Stimulated activated naive CD8-positive, alpha-beta T cell treated with anti-CD3 and anti-CD28 coated beads, Interleukin-15, Interleukin-2, amounts not matched to agents 100 U/mL and 50 U/mL, for 24 hours (primary cell): ENCODE measurements at regions not wholly inside any gene's neighbourhood (a gene's known extent, or its start where the extent isn't known, plus 50 kb on each side); places are given as distances from the start of the nearest gene placed in this dataset.
A peak's percentile ranks its signal among the peaks of the same experiment; 100 is the strongest.
"Not testable (repeated sequence)": the region's sequence is repeated elsewhere in the genome, so short reads cannot be mapped to it uniquely, and the experiment has no call there.

Experiments used
- ATAC-seq: fragments of 150-1000 bp; cut with Tn5 transposase; one replicate; pipeline ENCODE4 v1.10.0; 2021
- DNase-seq: peaks from one replicate; pipeline ENCODE4 v3.0.0; 2021

GRCh38 chr3:24545887-24546286, 51.2 kb upstream of the THRB start:
- no peak for DNase-seq
- ATAC-seq: no peak

- no peak for ATAC-seq
- DNase-seq: no peak
Measured at GRCh38 chr3:24548278-24548677, 53.6 kb upstream of the THRB start.

- no peak for ATAC-seq
- no peak for DNase-seq
Measured at GRCh38 chr3:24550588-24550987, 55.9 kb upstream of the THRB start.

DNA sequence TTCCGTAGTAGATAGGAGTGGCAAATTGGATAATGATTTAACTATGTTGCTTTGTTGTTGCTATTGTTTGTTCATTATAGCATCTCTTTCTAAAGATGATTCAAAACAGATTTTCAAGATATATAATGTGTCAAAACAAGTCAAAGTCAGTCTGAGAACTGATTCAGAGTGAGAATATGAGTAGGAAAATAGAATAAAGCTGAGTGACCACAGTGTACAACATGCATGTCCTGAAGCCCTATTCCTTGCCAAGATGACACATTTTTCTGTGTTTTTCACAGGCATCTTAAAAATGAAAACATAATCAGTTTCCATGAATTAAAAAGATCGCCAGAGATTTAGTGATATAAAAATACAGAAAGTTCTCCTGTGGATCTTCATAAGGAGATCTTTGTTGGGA, 57.0 kb upstream of the THRB start:
- ATAC-seq: no peak
- DNase-seq: no peak

DNA sequence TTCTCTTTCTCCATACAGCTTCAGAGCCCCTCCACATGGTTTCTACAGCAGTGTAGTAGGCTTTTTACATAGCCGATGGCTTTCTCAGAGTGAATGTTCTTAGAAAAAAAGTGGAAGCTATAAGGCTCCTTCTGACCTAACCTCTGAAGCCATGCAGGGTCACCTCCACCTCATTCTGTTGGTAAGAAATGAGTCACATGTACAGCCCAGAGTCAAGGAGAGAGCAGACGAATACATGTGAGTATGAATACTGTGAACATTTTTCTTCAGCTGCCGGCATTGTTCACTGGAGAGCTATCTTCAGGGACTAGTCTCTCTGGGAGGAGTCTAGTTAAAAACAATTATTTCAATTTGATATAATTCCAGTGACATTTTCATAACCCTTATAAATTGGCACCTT, 68.2 kb upstream of the THRB start:
- ATAC-seq: peak; percentile 32
- no peak for DNase-seq

- ATAC-seq (no peak), DNase-seq (no peak)
Measured at GRCh38 chr3:24565053-24565452, 70.4 kb upstream of the THRB start.

DNA sequence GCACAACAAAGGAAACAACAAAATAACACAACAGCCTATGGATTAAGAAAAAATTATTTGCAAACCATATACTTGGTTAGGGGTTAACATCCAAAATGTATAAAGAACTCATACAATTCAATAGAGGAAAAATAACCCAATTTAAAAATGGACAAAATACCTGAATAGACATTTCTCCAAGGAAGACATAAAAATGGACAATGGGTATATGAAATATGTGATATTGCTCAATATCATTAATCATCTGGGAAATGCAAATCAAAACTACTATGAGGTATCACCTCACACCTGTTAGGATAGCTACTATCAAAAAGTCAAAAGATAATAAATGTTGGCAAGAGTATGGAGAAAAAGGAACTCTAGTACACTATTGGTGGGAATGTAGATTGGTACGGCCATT, 71.0 kb upstream of the THRB start:
- ATAC-seq (no peak), DNase-seq (no peak)

DNA sequence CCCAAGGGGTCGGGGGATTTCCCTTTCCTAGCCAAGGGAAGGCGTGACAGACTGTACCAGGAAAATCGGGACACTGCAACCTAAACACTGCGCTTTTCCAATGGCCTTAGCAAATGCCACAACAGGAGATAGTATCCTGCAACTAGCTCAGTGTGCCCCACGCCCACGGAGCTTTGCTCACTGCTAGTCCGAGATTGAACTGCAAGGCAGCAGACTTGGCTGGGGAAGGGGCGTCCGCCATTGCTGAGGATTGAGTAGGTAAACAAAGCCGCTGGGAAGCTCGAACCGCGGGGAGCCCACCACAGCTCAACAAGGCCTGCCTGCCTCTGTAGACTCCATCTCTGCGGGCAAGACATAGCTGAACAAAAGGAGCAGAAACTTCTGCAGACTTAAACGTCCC, 72.3 kb upstream of the THRB start:
- no peak for DNase-seq
- no peak for ATAC-seq

GRCh38 chr3:24572409-24572808, 77.8 kb upstream of the THRB start:
- not testable (repeated sequence) for ATAC-seq, DNase-seq

DNA sequence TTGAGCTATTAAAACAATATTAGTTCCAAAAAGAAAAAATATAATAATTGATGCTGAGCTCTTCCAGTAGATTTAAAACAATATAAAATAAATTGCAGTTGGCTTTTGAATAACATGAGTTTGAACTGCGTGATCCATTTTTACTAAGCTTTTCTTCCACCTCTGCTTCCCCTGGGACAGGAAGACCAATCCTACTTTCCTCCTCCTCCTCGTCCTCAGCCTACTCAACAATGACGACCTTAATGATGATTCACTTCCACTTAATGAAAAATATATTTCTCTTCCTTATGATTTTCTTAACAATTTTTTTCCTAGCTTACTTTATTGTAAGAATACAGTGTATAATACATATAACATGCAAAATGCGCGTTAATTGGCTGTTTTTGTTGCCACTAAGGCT, 78.9 kb upstream of the THRB start:
- ATAC-seq (no peak), DNase-seq (no peak)

DNA sequence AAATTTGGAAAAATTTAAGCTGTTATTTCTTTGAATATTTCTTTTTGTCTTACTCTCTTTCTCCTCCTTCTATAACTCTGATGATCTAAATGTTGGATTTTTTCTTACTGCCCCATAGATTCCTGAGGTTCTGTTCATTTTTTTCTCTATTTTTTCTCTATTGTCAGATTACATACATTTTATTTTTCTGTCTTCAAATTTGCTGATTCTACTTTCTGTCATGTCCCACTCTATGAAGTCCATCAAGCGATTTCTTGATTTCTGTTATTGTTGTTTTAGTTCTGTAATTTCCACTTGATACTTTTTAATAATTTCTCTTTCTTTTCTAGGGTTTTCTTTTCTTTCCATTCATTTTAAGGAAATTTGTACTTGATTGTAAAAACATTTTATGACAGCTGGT, 83.7 kb upstream of the THRB start:
- DNase-seq (no peak), ATAC-seq (no peak)

DNA sequence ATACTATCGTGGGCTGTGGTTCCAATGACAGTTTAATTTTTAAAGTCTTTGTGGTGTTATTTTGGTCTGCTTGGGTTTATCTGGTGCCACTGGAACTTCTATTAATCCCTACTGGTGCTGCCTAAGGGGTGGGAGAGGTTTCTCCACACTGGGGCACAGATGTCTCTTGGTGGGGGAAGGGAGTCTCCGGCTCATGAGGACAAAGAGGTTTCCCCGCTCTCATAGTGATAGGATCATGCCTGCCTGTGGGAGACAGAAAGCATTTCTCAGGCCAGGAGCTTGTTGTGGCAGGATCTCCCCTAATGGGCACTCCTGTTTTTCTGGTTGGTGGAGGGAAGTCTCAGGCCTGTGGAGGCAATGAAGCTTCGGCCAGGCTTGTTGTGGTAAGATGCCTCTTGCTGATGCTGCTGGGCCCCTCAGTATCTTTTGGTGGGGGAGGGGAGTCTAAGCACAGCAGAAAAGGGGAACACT, 84.3 kb upstream of the THRB start:
- ATAC-seq: no peak
- no peak for DNase-seq

GRCh38 chr3:24582431-24583403, 88.1 kb upstream of the THRB start:
- no peak for DNase-seq
- ATAC-seq: no peak

GRCh38 chr3:24586920-24587319, 92.3 kb upstream of the THRB start:
- no peak for DNase-seq
- ATAC-seq: no peak

GRCh38 chr3:24588629-24589512, 94.2 kb upstream of the THRB start:
- ATAC-seq: no peak

DNA sequence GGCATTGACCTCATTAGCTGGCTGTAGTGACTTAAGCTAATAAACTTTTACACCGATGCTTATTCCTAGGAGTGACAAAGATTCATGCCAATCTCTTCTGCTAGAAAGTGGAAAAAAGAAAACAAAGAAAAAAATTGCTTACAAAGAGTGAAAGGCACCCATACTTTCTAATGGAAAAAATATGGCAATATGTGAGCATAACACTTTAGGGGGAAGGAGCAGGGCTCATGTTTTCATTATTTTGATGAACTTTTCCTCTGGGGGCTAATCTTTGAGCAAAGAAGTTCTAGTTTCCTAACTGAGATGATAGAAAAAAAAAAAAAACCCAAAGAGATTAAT, 94.8 kb upstream of the THRB start:
- no peak for ATAC-seq
- no peak for DNase-seq

More at GRCh38 chr3:24588629-24589512, 94.2 kb upstream of the THRB start:
- no peak for DNase-seq

DNA sequence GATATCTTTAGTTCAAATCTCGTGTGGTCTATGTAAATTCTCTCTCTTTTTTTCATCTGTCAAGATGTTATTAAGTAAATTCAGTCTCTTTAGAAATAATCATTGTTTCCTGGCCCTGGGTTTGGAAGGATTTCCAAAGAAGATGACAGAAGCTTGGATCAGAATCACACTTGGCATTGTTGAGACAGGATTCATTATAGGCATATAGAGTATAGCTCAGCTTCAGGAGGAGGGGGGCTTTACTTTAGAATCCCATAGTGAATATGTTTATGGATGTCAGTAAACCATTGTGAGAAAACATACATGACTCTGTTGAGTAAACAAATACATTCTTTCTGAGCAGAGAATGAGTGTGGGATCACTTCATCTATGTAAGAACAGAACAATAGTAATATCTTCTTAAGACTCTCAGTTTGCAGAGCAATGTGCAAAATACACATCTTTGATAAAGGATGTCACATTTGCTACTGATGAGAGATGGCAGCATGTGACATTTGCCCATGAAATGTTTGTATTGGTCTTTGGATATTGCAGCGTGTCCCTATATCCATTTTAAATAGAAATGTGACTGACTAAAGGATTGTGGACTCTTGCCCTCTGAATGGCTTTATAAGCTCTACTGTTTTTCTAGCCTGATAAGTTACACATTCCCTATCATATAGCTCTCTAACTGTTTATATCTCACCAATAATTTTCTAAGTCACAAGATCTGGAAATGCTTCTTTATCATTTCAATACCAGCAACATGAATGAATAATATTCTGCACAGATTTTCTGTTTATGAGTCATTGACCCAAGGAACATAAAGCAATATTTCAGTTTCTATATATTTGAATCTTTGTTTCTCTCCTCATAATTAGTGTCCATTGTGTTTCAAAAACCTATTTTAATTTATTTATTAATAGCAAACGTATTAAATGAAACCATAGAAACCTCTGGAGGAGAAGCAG, 95.6 kb upstream of the THRB start:
- ATAC-seq (no peak), DNase-seq (no peak)

GRCh38 chr3:24591191-24591590, 96.5 kb upstream of the THRB start:
- DNase-seq (no peak), ATAC-seq (no peak)

DNA sequence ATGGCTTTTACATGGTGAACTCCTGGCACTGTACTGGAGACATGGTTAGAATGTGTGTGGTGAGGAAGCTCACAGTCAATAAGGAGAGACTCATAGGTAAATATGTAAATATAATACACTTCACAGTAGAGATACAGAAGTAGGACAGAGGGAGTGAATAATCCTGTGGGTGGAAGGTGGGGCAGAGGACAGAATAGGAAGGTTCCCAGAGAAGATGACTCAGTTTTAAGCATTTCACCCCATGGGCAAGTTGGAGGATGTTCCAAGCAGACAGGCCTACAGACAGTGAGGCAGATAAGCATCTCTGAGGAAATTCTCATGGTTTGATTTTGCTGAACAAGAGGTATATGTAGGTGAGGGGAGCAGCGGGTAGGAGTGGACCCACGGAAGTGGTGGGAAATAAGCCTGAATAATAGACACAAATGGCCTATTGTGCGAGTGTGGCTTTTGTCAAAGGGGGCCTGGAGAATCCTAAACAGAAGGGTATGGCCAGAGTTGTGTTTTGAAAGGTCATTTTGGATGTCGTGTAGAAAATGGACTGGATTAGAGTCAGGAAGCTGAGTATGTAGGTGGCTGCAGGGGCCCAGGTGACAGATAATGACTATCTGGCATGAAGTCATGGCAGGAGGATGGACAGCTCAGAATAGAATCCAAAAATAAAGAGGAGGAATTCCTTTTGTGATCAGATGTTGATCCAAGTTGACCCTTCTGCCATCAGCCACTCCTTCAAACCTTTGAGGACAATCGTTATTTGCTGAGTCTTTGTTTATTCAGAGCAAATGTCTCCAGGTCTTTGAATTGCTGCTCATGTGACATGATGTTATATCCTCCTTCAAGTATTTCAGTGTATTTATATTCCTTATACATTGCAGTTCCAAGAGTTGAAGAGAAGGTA, 97.3 kb upstream of the THRB start:
- no peak for DNase-seq

GRCh38 chr3:24594161-24594560, 99.5 kb upstream of the THRB start:
- no peak for ATAC-seq
- no peak for DNase-seq

More for the DNA sequence above, 97.3 kb upstream of the THRB start:
- no peak for ATAC-seq

DNA sequence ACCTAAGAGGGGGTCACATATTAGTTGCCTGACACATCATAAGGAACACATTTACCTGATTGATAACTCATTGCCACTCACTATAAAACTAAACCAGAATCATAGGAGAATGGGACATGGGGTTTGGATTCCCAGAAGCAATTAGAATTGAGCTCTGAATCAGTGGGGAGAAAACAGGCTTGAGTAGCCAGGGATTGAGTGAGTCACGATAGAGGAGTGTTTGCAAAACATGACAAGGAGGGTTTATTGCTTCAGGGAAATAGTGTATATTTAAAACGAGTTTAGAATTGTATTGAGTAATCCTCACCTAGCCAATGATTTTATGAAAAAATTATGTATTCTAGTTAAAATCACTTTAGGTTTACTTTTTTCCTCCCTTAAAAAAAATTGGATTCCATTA, 101.1 kb upstream of the THRB start:
- ATAC-seq (no peak), DNase-seq (no peak)
